MM.1S (cell line): ENCODE measurements at regions not wholly inside any gene's neighbourhood (a gene's known extent, or its start where the extent isn't known, plus 50 kb on each side); places are given as distances from the start of the nearest gene placed in this dataset.
"Not testable (repeated sequence)": the region's sequence is repeated elsewhere in the genome, so short reads cannot be mapped to it uniquely, and the experiment has no call there.

Experiments used
- DNase-seq: peaks from one replicate; pipeline ENCODE4 v3.0.0-alpha.2; 2015
- H2AFZ ChIP-seq: fragments of 300-600 bp; sonication (generic); 2 replicates; pipeline ENCODE4 v1.6.0; 2016; ENCODE audit warnings: antibody characterized with exemption, low read length
- H3F3A ChIP-seq: fragments of 300-600 bp; sonication (generic); 2 replicates; pipeline ENCODE4 v1.6.1; 2016; ENCODE audit warnings: mild to moderate bottlenecking, antibody characterized with exemption, low read length, moderate library complexity, mixed read lengths; ENCODE audit not compliant: insufficient read depth
- H3K27ac ChIP-seq: fragments of 300-600 bp; sonication (generic); 2 replicates; pipeline ENCODE4 v1.5.1; 2016; ENCODE audit warnings: mild to moderate bottlenecking, low read length
- H3K27me3 ChIP-seq: fragments of 300-600 bp; sonication (generic); replicated peaks from 2 replicates; pipeline ENCODE4 v1.6.0; 2016; ENCODE audit warnings: low read length; ENCODE audit not compliant: insufficient read depth
- H3K36me3 ChIP-seq: fragments of 300-600 bp; sonication (generic); replicated peaks from 2 replicates; pipeline ENCODE4 v1.6.1; 2016; ENCODE audit warnings: mild to moderate bottlenecking, low read length, mixed read lengths; ENCODE audit not compliant: insufficient read depth
- H3K4me1 ChIP-seq: fragments of 300-600 bp; sonication (generic); 2 replicates; pipeline ENCODE4 v1.6.1; 2016; ENCODE audit warnings: low read length, mixed read lengths
- H3K4me2 ChIP-seq: fragments of 300-600 bp; sonication (generic); 2 replicates; pipeline ENCODE4 v1.6.0; 2016; ENCODE audit warnings: low read depth, low read length
- H3K4me3 ChIP-seq: fragments of 300-600 bp; sonication (generic); 2 replicates; pipeline ENCODE4 v1.5.1; 2016; ENCODE audit warnings: low read length, mixed read lengths
- H3K79me2 ChIP-seq: fragments of 300-600 bp; sonication (generic); 2 replicates; pipeline ENCODE4 v1.6.1; 2016; ENCODE audit warnings: mixed run types, low read length, mixed read lengths
- H3K9ac ChIP-seq: fragments of 300-600 bp; sonication (generic); 2 replicates; pipeline ENCODE4 v1.6.1; 2016; ENCODE audit warnings: low read length, mixed read lengths
- H3K9me2 ChIP-seq: fragments of 300-600 bp; sonication (generic); replicated peaks from 2 replicates; pipeline ENCODE4 v1.6.1; 2016; ENCODE audit warnings: mild to moderate bottlenecking, low read length, mixed read lengths; ENCODE audit not compliant: insufficient read depth
- H3K9me3 ChIP-seq: fragments of 300-600 bp; sonication (generic); replicated peaks from 2 replicates; pipeline ENCODE4 v1.6.1; 2016; ENCODE audit warnings: mild to moderate bottlenecking, low read length, mixed read lengths; ENCODE audit not compliant: insufficient read depth
- H4K20me1 ChIP-seq: fragments of 300-600 bp; sonication (generic); 2 replicates; pipeline ENCODE4 v1.6.1; 2016; ENCODE audit warnings: mild to moderate bottlenecking, low read length, moderate library complexity, mixed read lengths; ENCODE audit not compliant: insufficient read depth
- CTCF ChIP-seq: fragments of 300-600 bp; sonication (generic); IDR thresholded peaks from 2 replicates; pipeline ENCODE4 v1.5.1; 2016; ENCODE audit warnings: antibody characterized with exemption, low read length, mixed read lengths
- EZH2 ChIP-seq: fragments of 300-600 bp; sonication (generic); optimal IDR thresholded peaks from 2 replicates; pipeline ENCODE3; 2017; ENCODE audit warnings: low read depth, mild to moderate bottlenecking, antibody characterized with exemption, low read length, mixed read lengths
- EZH2phosphoT487 ChIP-seq: fragments of 300-600 bp; sonication (generic); IDR thresholded peaks from 2 replicates; pipeline ENCODE4 v1.6.1; 2018; ENCODE audit warnings: antibody characterized with exemption, low read length

GRCh38 chr12:115866909-115867525, 410.5 kb downstream of the MED13L start:
- no peaks in the 10 kb centered on the region for H3K9me2 ChIP-seq

GRCh38 chr12:115866281-115866680, 411.2 kb downstream of the MED13L start:
- not testable (repeated sequence) for H4K20me1 ChIP-seq

More at GRCh38 chr12:115866909-115867525, 410.5 kb downstream of the MED13L start:
- Histone ChIP-seq H3K79me2 (no peaks in the 10 kb centered on the region), H3K4me1 (no peaks in the 10 kb centered on the region), H3K9ac (no peak overlapping the region), H3K4me2 (no peak overlapping the region), H4K20me1 (no peaks in the 10 kb centered on the region), H3F3A (no peaks in the 10 kb centered on the region), H3K36me3 (no peaks in the 10 kb centered on the region), H2AFZ (no peak overlapping the region), H3K27ac (no peak overlapping the region), H3K9me3 (no peaks in the 10 kb centered on the region), H3K4me3 (no peak overlapping the region), H3K27me3 (no peaks in the 10 kb centered on the region)
- DNase-seq: no peak
- TF ChIP-seq EZH2phosphoT487 (no peak), CTCF (no peak), EZH2 (no peak)

GRCh38 chr12:115864396-115864795, 413.1 kb downstream of the MED13L start:
- Histone ChIP-seq H3K27me3 (no peaks in the 10 kb centered on the region), H3K27ac (no peak overlapping the region), H3K9ac (no peak overlapping the region), H3K4me1 (no peaks in the 10 kb centered on the region), H3F3A (no peaks in the 10 kb centered on the region), H3K36me3 (no peaks in the 10 kb centered on the region), H3K4me3 (no peak overlapping the region), H3K79me2 (no peaks in the 10 kb centered on the region), H4K20me1 (no peaks in the 10 kb centered on the region), H3K9me3 (no peaks in the 10 kb centered on the region), H3K9me2 (no peaks in the 10 kb centered on the region), H2AFZ (no peak overlapping the region), H3K4me2 (no peak overlapping the region)
- no peak for DNase-seq
- no peak for TF ChIP-seq EZH2
- no peak for TF ChIP-seq EZH2phosphoT487
- no peak for TF ChIP-seq CTCF

More at GRCh38 chr12:115866281-115866680, 411.2 kb downstream of the MED13L start:
- H3F3A ChIP-seq, H3K9ac ChIP-seq, H2AFZ ChIP-seq, H3K4me2 ChIP-seq, H3K9me3 ChIP-seq, H3K79me2 ChIP-seq, H3K4me3 ChIP-seq, H3K27me3 ChIP-seq, H3K27ac ChIP-seq, H3K4me1 ChIP-seq, H3K36me3 ChIP-seq, H3K9me2 ChIP-seq, DNase-seq: not testable (repeated sequence)

GRCh38 chr12:115860619-115861018, 416.9 kb downstream of the MED13L start:
- TF ChIP-seq EZH2 (no peak), CTCF (no peak), EZH2phosphoT487 (no peak)
- no peak for DNase-seq
- Histone ChIP-seq H4K20me1 (no peaks in the 10 kb centered on the region), H2AFZ (no peak overlapping the region), H3F3A (no peaks in the 10 kb centered on the region), H3K4me2 (no peak overlapping the region), H3K9me2 (no peaks in the 10 kb centered on the region), H3K4me1 (no peaks in the 10 kb centered on the region), H3K36me3 (no peaks in the 10 kb centered on the region), H3K27me3 (no peaks in the 10 kb centered on the region), H3K27ac (no peak overlapping the region), H3K79me2 (no peaks in the 10 kb centered on the region), H3K4me3 (no peak overlapping the region), H3K9me3 (no peaks in the 10 kb centered on the region), H3K9ac (no peak overlapping the region)
